A673 (cell line): ENCODE measurements at regions not wholly inside any gene's neighbourhood (a gene's known extent, or its start where the extent isn't known, plus 50 kb on each side); places are given as distances from the start of the nearest gene placed in this dataset.

Experiments
- EZH2 ChIP-seq: fragments of 200-600 bp; sonication (generic); IDR thresholded peaks from 2 replicates; pipeline ENCODE4 v1.6.1; 2017; ENCODE audit warnings: borderline replicate concordance, low read depth, mild to moderate bottlenecking, mixed read lengths, antibody characterized with exemption, low read length; ENCODE audit not compliant: poor library complexity, severe bottlenecking
- TF ChIP-seq, protein P1 (sequence below): fragments of 300-800, 200-600 bp; sonication (generic); conservative IDR thresholded peaks from 2 replicates; pipeline ENCODE4 v1.5.1; 2017; ENCODE audit warnings: low read depth, mild to moderate bottlenecking, antibody characterized with exemption, low read length, moderate library complexity, mixed read lengths

DNA sequence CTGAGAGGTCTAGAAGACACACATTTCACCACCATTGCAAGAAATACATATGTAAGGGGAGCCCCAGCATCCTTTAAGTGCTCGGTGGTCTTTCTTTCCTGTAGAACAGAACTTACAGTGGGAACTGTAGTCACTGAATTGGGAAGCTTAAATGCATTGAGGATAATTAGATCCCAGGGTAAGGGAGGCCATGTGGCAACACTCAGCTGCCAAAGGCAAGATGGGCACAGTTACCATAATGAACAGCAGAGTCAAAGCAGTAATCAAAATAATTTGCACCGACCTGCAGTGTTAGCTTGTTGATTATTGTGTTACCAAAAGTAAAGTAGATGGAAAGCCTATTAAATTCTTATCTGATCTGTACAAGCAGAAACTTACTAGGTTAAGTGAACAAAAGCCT lies 291.2 kb upstream of the PCDH20 start:
- TF ChIP-seq, protein P1, sequence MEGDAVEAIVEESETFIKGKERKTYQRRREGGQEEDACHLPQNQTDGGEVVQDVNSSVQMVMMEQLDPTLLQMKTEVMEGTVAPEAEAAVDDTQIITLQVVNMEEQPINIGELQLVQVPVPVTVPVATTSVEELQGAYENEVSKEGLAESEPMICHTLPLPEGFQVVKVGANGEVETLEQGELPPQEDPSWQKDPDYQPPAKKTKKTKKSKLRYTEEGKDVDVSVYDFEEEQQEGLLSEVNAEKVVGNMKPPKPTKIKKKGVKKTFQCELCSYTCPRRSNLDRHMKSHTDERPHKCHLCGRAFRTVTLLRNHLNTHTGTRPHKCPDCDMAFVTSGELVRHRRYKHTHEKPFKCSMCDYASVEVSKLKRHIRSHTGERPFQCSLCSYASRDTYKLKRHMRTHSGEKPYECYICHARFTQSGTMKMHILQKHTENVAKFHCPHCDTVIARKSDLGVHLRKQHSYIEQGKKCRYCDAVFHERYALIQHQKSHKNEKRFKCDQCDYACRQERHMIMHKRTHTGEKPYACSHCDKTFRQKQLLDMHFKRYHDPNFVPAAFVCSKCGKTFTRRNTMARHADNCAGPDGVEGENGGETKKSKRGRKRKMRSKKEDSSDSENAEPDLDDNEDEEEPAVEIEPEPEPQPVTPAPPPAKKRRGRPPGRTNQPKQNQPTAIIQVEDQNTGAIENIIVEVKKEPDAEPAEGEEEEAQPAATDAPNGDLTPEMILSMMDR: no peak
- TF ChIP-seq EZH2: no peak
